Thyroid gland (tissue), 4 donors: ENCODE measurements at regions not wholly inside any gene's neighbourhood (a gene's known extent, or its start where the extent isn't known, plus 50 kb on each side); places are given as distances from the start of the nearest gene placed in this dataset.

ENCODE experiments used
- DNase-seq, 2 donors: peaks; one replicate each; pipeline ENCODE4 v3.0.0-alpha.2; 2019
- H3K27ac ChIP-seq, 3 donors: fragments of 200-600 bp; sonication (generic); 1 replicate in 2 of 3; 2 replicates in 1 of 3; pipeline ENCODE4 v1.5.1; 2016 to 2019; ENCODE audit warnings: mild to moderate bottlenecking in 1 of 3, moderate library complexity in 1 of 3
- H3K27me3 ChIP-seq: fragments of 200-600 bp; sonication (generic); one replicate; pipeline ENCODE4 v1.5.1; 2019
- H3K36me3 ChIP-seq, 2 donors: fragments of 200-600 bp; sonication (generic); one replicate each; pipeline ENCODE4 v1.5.1; 2016 to 2019
- H3K4me1 ChIP-seq, 2 donors: fragments of 200-600 bp; sonication (generic); one replicate each; pipeline ENCODE4 v1.5.1; 2017 to 2019
- H3K4me3 ChIP-seq, 3 donors: fragments of 200-600 bp; sonication (generic); replicated peaks in 1 of 3; 1 replicate in 2 of 3; 2 replicates in 1 of 3; pipeline ENCODE4 v1.5.1; 2016; ENCODE audit warnings: mild to moderate bottlenecking in 1 of 3
- H3K9me3 ChIP-seq: fragments of 200-600 bp; sonication (generic); one replicate; pipeline ENCODE4 v1.5.1; 2017
- CTCF ChIP-seq, 6 experiments: fragments of 200-600 bp in 3 of 6; fragments of 450-650 bp in 3 of 6; sonication (generic) in 3 of 6; IDR thresholded peaks; one replicate each; pipeline ENCODE4 v1.5.1; 2016 to 2019; ENCODE audit warnings: antibody characterized with exemption in 6 of 6, mild to moderate bottlenecking in 2 of 6, inconsistent platforms in 1 of 6, moderate library complexity in 1 of 6
- POLR2A ChIP-seq, 2 donors: fragments of 450-650 bp; IDR thresholded peaks; one replicate each; pipeline ENCODE4 v1.6.1; 2017; ENCODE audit warnings: antibody characterized with exemption in 2 of 2, mild to moderate bottlenecking in 2 of 2, moderate library complexity in 1 of 2
- WGBS, 2 donors: methylation state at CpG; one replicate each; pipeline ENCODE4 v1.1.5; 2017; 5-methylcytosine and 5-hydroxymethylcytosine counted together
- intact Hi-C: fragments of 100-400 bp; cut with DNase I; formaldehyde crosslinking; loops from one replicate; pipeline ENCODE4 v1.15.1; 2023

GRCh38 chr5:2048664-2049063 is 165.9 kb upstream of the IRX4 start:
- Histone ChIP-seq H3K27ac (no peak overlapping the region), H3K36me3 (no peaks in the 10 kb centered on the region), H3K4me3 (no peak overlapping the region), H3K9me3 (no peaks in the 10 kb centered on the region), H3K4me1 (no peaks in the 10 kb centered on the region), H3K27me3 (no peaks in the 10 kb centered on the region)
- DNase-seq: no peak
- intact Hi-C loops: no loop called here
- no peak for TF ChIP-seq POLR2A (IDR thresholded peaks at IDR 0.05)
- TF ChIP-seq CTCF (IDR thresholded peaks at IDR 0.05): no peak
- 56 to 65% methylated on average over 9 of the region's 9 CpGs for WGBS, 2 donors

- no peaks in the 10 kb centered on the region for H3K27me3 ChIP-seq
- intact Hi-C loops: no loop called here
- DNase-seq: no peak
Measured at GRCh38 chr5:2047341-2047927, 164.7 kb upstream of the IRX4 start.

GRCh38 chr5:2044041-2044440 is 161.3 kb upstream of the IRX4 start:
- Histone ChIP-seq H3K27ac (no peak overlapping the region), H3K4me1 (no peaks in the 10 kb centered on the region), H3K27me3 (no peaks in the 10 kb centered on the region), H3K9me3 (no peaks in the 10 kb centered on the region), H3K36me3 (no peaks in the 10 kb centered on the region), H3K4me3 (no peak overlapping the region)
- TF ChIP-seq POLR2A (IDR thresholded peaks at IDR 0.05): no peak
- no peak for TF ChIP-seq CTCF (IDR thresholded peaks at IDR 0.05)
- WGBS, 2 donors: 89 to 92% methylated on average over 7 of the region's 7 CpGs
- DNase-seq: no peak
- intact Hi-C loops: no loop called here

More at GRCh38 chr5:2047341-2047927, 164.7 kb upstream of the IRX4 start:
- TF ChIP-seq CTCF (IDR thresholded peaks at IDR 0.05) (no peak), POLR2A (IDR thresholded peaks at IDR 0.05) (no peak)
- no peaks in the 10 kb centered on the region for H3K4me1 ChIP-seq
- H3K9me3 ChIP-seq: no peaks in the 10 kb centered on the region
- 75 to 81% methylated on average over 10 of the region's 10 CpGs for WGBS, 2 donors
- no peak overlapping the region for H3K4me3 ChIP-seq
- H3K36me3 ChIP-seq: no peaks in the 10 kb centered on the region
- no peak overlapping the region for H3K27ac ChIP-seq

- DNase-seq: peak; percentile 57 to 59
- 20 to 29% methylated on average over 1 to 8 of the region's 8 CpGs for WGBS, 2 donors
- no peak for TF ChIP-seq POLR2A (IDR thresholded peaks at IDR 0.05)
- TF ChIP-seq CTCF (IDR thresholded peaks at IDR 0.05): no peak
- no peaks in the 10 kb centered on the region for H3K9me3 ChIP-seq
- no peaks in the 10 kb centered on the region for H3K36me3 ChIP-seq
- no peak overlapping the region for H3K27ac ChIP-seq
- H3K27me3 ChIP-seq: no peaks in the 10 kb centered on the region
- H3K4me1 ChIP-seq: peaks cover 0 to 5% of the 10 kb centered on the region in 2 donors
- intact Hi-C loops: loop anchor here (10.0 kb wide), 1 partner anchor 374 kb away; no protein-coding TSS in a partner anchor
- no peak overlapping the region for H3K4me3 ChIP-seq
Measured at GRCh38 chr5:2039180-2039531, 156.4 kb upstream of the IRX4 start.

DNA sequence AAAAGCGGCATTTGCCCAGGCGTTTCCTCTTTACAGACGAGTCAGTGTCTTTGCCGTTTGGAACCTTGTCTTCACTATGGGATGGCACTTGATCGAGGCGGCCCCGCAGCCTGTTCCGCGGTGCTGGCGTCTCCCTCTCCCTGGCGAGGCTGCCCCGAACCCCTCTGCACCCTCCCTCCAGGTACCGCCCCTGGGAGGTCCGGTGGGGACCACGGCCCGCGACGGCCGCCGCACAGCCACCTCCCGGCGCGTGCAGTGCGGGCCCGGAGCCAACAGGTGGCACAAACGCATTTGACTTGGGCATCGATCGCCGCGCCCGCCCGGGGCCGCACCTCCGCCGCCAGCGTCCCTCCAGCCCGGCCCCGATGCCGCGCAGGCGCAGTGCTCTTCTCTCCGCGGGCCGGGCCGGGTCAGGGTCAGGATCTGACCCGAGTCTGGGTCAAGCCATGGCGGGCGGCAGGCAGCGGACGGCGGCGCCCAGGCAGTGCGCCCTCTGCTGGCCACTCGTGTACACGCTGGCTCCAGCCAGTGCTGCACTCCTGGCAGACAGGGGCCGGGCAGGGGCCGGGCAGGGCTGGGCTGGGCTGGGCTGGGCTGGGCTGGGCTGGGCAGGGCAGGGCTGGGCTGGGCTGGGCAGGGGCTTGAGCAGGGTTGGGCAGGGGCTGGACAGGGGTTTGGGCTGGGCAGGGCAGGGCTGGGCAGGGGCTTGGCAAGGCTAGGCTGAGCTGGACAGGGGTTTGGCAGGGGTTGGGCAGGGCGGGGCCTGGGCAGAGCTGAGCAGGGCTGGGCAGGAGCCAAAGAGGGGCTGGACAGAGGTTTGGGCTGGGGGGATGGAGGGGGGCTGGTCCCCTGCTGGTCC is 155.8 kb upstream of the IRX4 start:
- no peak overlapping the region for H3K27ac ChIP-seq
- no peaks in the 10 kb centered on the region for H3K9me3 ChIP-seq
- H3K36me3 ChIP-seq: no peaks in the 10 kb centered on the region
- no peaks in the 10 kb centered on the region for H3K27me3 ChIP-seq
- TF ChIP-seq POLR2A (IDR thresholded peaks at IDR 0.05): no peak
- TF ChIP-seq CTCF (IDR thresholded peaks at IDR 0.05): peak; percentile 32 to 89 (median 69)
- 12% methylated on average over 16 to 24 of the region's 58 CpGs for WGBS, 2 donors
- intact Hi-C loops: loop anchor here (10.0 kb wide), 1 partner anchor 374 kb away; no protein-coding TSS in a partner anchor
- H3K4me3 ChIP-seq: peak overlapping the region in 2 of 3 donors; percentile 31 to 33
- peaks cover 0 to 5% of the 10 kb centered on the region in 2 donors for H3K4me1 ChIP-seq
- peak; percentile 61 to 64 for DNase-seq
